Naive thymus-derived CD4-positive, alpha-beta T cell (primary cell): ENCODE measurements at regions not wholly inside any gene's neighbourhood (a gene's known extent, or its start where the extent isn't known, plus 50 kb on each side); places are given as distances from the start of the nearest gene placed in this dataset.

ENCODE experiments used
- ATAC-seq: fragments of 150-1000 bp; cut with Tn5 transposase; 2 replicates; pipeline ENCODE4 v1.10.0; 2021; ENCODE audit warnings: mild to moderate bottlenecking, moderate library complexity
- CTCF ChIA-PET: fragments of 350-600 bp; sonication (Branson Sonifier 250); formaldehyde crosslinking; loops from one replicate; lab custom pipeline; 2021; ENCODE audit warnings: antibody characterized with exemption; lab: Charles Lee
- POLR2A ChIA-PET: fragments of 350-600 bp; sonication (Branson Sonifier 250); formaldehyde crosslinking; loops from one replicate; lab custom pipeline; 2021; ENCODE audit warnings: antibody characterized with exemption, inconsistent platforms; lab: Charles Lee
- DNase-seq, 9 donors: peaks; one replicate each; pipeline versions ENCODE4 v3.0.0 to v3.0.0-alpha.2; 2020 to 2022; ENCODE audit warnings: mixed read lengths in 1 of 9
- H3K27ac ChIP-seq: one replicate; pipeline ENCODE4 v1.7.0; 2013; ENCODE audit warnings: mild to moderate bottlenecking, low read depth, low read length, moderate library complexity
- H3K27me3 ChIP-seq, 2 donors: one replicate each; pipeline ENCODE4 v1.7.0; 2013; ENCODE audit warnings: low read length in 2 of 2, mild to moderate bottlenecking in 2 of 2, moderate library complexity in 2 of 2; ENCODE audit not compliant: control insufficient read depth in 2 of 2, insufficient read depth in 2 of 2
- H3K36me3 ChIP-seq, 3 experiments: 1 replicate in 2 of 3; 2 replicates in 1 of 3; pipeline ENCODE4 v1.7.0; 2013; ENCODE audit warnings: low read length in 3 of 3, mild to moderate bottlenecking in 3 of 3, moderate library complexity in 1 of 3; ENCODE audit not compliant: insufficient read depth in 3 of 3, control insufficient read depth in 2 of 3
- H3K4me1 ChIP-seq, 2 donors: one replicate each; pipeline ENCODE4 v1.7.0; 2013; ENCODE audit warnings: low read length in 2 of 2, mild to moderate bottlenecking in 2 of 2, moderate library complexity in 1 of 2; ENCODE audit not compliant: control insufficient read depth in 2 of 2, insufficient read depth in 2 of 2
- H3K4me3 ChIP-seq: 2 replicates; pipeline ENCODE4 v1.7.0; 2013; ENCODE audit warnings: mild to moderate bottlenecking, low read length
- H3K9me3 ChIP-seq, 3 experiments: 1 replicate in 2 of 3; 2 replicates in 1 of 3; pipeline ENCODE4 v1.7.0; 2013; ENCODE audit warnings: low read length in 3 of 3; ENCODE audit not compliant: control insufficient read depth in 2 of 3
- H3K27ac Mint-ChIP-seq, 9 donors: one replicate each; pipeline ENCODE4 v1.8.0; 2020 to 2022; ENCODE audit warnings: mixed read lengths in 9 of 9, mild to moderate bottlenecking in 8 of 9, moderate library complexity in 5 of 9, inconsistent platforms in 2 of 9
- H3K27me3 Mint-ChIP-seq, 5 donors: one replicate each; pipeline ENCODE4 v1.8.0; 2021 to 2022; ENCODE audit warnings: mixed read lengths in 5 of 5, mild to moderate bottlenecking in 1 of 5
- H3K36me3 Mint-ChIP-seq, 5 donors: one replicate each; pipeline ENCODE4 v1.8.0; 2020 to 2022; ENCODE audit warnings: mixed read lengths in 5 of 5, mild to moderate bottlenecking in 3 of 5, inconsistent platforms in 1 of 5
- H3K4me1 Mint-ChIP-seq, 7 donors: one replicate each; pipeline ENCODE4 v1.8.0; 2020 to 2022; ENCODE audit warnings: mixed read lengths in 7 of 7, mild to moderate bottlenecking in 3 of 7, inconsistent platforms in 1 of 7
- H3K4me3 Mint-ChIP-seq, 10 donors: one replicate each; pipeline ENCODE4 v1.8.0; 2020 to 2022; ENCODE audit warnings: mild to moderate bottlenecking in 10 of 10, mixed read lengths in 10 of 10, moderate library complexity in 6 of 10, inconsistent platforms in 2 of 10
- H3K9me3 Mint-ChIP-seq, 11 donors: one replicate each; pipeline ENCODE4 v1.8.0; 2020 to 2022; ENCODE audit warnings: mixed read lengths in 11 of 11, mild to moderate bottlenecking in 4 of 11, inconsistent platforms in 1 of 11, moderate library complexity in 1 of 11
- intact Hi-C, 2 donors: fragments of 100-400 bp; cut with micrococcal nuclease; formaldehyde crosslinking; loops; one replicate each; pipeline ENCODE4 v1.15.1; 2023

DNA sequence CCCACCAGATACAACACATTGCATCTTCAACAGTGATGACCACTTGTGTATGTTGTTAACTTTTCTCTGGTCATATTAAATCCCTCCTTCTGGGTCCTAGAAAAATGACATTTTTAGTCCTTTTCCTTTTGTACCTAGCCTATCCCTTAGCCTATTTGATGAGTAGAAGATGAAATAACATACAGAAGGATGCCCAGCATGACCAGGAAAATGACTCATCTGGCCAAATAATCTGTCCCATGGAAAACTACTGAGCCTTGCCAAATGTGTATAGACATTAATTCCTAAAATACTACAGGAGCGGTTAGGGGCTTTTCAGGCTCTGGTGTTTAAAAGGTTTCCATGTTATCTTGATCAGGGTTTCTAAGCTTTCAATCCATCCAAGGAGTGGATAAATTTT, 129.0 kb upstream of the KCNIP4 start:
- H3K27ac Mint-ChIP-seq: no peak overlapping the region
- Histone ChIP-seq H3K36me3 (no peaks in the 10 kb centered on the region), H3K27me3 (no peaks in the 10 kb centered on the region), H3K9me3 (no peaks in the 10 kb centered on the region), H3K27ac (no peak overlapping the region), H3K4me1 (no peaks in the 10 kb centered on the region), H3K4me3 (no peak overlapping the region)
- peaks cover 2 to 49% (median 16%) of the 10 kb centered on the region in 11 donors for H3K9me3 Mint-ChIP-seq
- intact Hi-C loops: no loop called here
- ATAC-seq (no peak), DNase-seq (no peak)
- CTCF ChIA-PET: no interaction called here
- H3K36me3 Mint-ChIP-seq: peaks cover 0 to 4% (median 0%) of the 10 kb centered on the region in 5 donors
- no peak overlapping the region for H3K4me3 Mint-ChIP-seq
- peaks cover 0 to 3% (median 0%) of the 10 kb centered on the region in 5 donors for H3K27me3 Mint-ChIP-seq
- POLR2A ChIA-PET: no interaction called here
- H3K4me1 Mint-ChIP-seq: no peaks in the 10 kb centered on the region

GRCh38 chr4:22072726-22073125, 124.2 kb upstream of the KCNIP4 start:
- Histone ChIP-seq H3K9me3 (no peaks in the 10 kb centered on the region), H3K36me3 (no peaks in the 10 kb centered on the region), H3K4me1 (no peaks in the 10 kb centered on the region), H3K27me3 (no peaks in the 10 kb centered on the region), H3K27ac (no peak overlapping the region), H3K4me3 (no peak overlapping the region)
- POLR2A ChIA-PET: no interaction called here
- H3K27me3 Mint-ChIP-seq: peaks cover 0 to 3% (median 0%) of the 10 kb centered on the region in 5 donors
- CTCF ChIA-PET: no interaction called here
- no peak overlapping the region for H3K4me3 Mint-ChIP-seq
- H3K36me3 Mint-ChIP-seq: peaks cover 0 to 4% (median 0%) of the 10 kb centered on the region in 5 donors
- ATAC-seq: no peak
- intact Hi-C loops: no loop called here
- H3K4me1 Mint-ChIP-seq: no peaks in the 10 kb centered on the region
- peaks cover 2 to 30% (median 15%) of the 10 kb centered on the region in 11 donors for H3K9me3 Mint-ChIP-seq
- H3K27ac Mint-ChIP-seq: no peak overlapping the region
- DNase-seq: no peak

DNA sequence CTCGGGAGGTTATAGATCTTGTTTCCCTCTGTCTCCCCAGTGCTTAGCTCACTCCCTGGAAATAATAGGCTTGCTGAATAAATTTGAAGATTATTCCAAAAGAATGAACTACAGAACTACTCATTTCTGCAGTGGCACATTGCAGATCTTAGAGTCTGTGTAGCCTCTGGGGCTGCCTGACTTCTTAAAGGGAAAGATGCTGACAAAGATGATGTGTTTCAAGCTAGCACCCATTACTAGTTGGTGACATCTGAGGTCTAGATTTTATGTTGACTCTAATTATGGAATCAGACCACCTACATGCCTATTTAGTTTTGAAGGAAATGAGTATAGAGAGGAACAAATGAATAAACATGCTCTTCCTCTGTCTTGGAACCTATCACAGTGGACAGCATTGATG, 123.7 kb upstream of the KCNIP4 start:
- H3K4me1 Mint-ChIP-seq: no peaks in the 10 kb centered on the region
- H3K9me3 ChIP-seq: no peaks in the 10 kb centered on the region
- H3K36me3 Mint-ChIP-seq: peaks cover 0 to 4% (median 0%) of the 10 kb centered on the region in 5 donors
- ChIA-PET POLR2A (no interaction called here), CTCF (no interaction called here)
- ATAC-seq (no peak), DNase-seq (no peak)
- H3K27ac ChIP-seq: no peak overlapping the region
- H3K9me3 Mint-ChIP-seq: peaks cover 2 to 30% (median 11%) of the 10 kb centered on the region in 11 donors
- H3K36me3 ChIP-seq: no peaks in the 10 kb centered on the region
- H3K4me3 ChIP-seq: no peak overlapping the region
- no peaks in the 10 kb centered on the region for H3K4me1 ChIP-seq
- no peaks in the 10 kb centered on the region for H3K27me3 ChIP-seq
- H3K4me3 Mint-ChIP-seq: no peak overlapping the region
- intact Hi-C loops: no loop called here
- peaks cover 0 to 1% (median 0%) of the 10 kb centered on the region in 5 donors for H3K27me3 Mint-ChIP-seq
- no peak overlapping the region for H3K27ac Mint-ChIP-seq

DNA sequence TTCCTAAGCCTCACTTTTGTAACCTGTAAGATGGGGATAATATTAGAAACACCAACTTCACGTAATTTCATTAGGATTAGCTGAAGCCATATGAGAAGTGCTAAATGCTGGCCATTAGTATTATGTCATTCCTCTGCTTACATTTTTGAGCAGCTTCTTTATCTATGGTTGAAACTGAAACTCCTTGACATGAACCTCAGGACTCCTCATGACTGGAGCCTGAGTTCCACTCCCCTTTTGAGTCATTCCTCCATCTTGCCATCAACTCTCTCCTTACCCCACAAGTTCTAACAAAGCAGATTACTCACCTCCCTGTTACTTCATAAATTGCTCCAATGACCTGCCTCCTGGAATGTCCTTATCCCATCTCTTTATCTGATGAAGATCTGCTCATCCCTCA, 123.2 kb upstream of the KCNIP4 start:
- DNase-seq (no peak), ATAC-seq (no peak)
- H3K4me3 ChIP-seq: no peak overlapping the region
- H3K9me3 ChIP-seq: no peaks in the 10 kb centered on the region
- ChIA-PET CTCF (no interaction called here), POLR2A (no interaction called here)
- Mint-ChIP-seq H3K9me3 (peaks cover 2 to 28% (median 10%) of the 10 kb centered on the region in 11 donors), H3K27me3 (no peaks in the 10 kb centered on the region), H3K4me3 (no peak overlapping the region), H3K27ac (no peak overlapping the region), H3K4me1 (no peaks in the 10 kb centered on the region), H3K36me3 (peaks cover 0 to 4% (median 0%) of the 10 kb centered on the region in 5 donors)
- no peaks in the 10 kb centered on the region for H3K4me1 ChIP-seq
- no peaks in the 10 kb centered on the region for H3K27me3 ChIP-seq
- intact Hi-C loops: no loop called here
- no peaks in the 10 kb centered on the region for H3K36me3 ChIP-seq
- no peak overlapping the region for H3K27ac ChIP-seq

GRCh38 chr4:22070256-22070655, 121.7 kb upstream of the KCNIP4 start:
- ATAC-seq: no peak
- Mint-ChIP-seq H3K4me3 (no peak overlapping the region), H3K4me1 (no peaks in the 10 kb centered on the region), H3K9me3 (peaks cover 0 to 20% (median 8%) of the 10 kb centered on the region in 11 donors), H3K27me3 (no peaks in the 10 kb centered on the region), H3K27ac (no peak overlapping the region), H3K36me3 (no peaks in the 10 kb centered on the region)
- DNase-seq: no peak
- Histone ChIP-seq H3K27me3 (no peaks in the 10 kb centered on the region), H3K4me1 (no peaks in the 10 kb centered on the region), H3K9me3 (no peaks in the 10 kb centered on the region), H3K36me3 (no peaks in the 10 kb centered on the region), H3K4me3 (no peak overlapping the region), H3K27ac (no peak overlapping the region)
- intact Hi-C loops: no loop called here
- CTCF ChIA-PET: no interaction called here
- POLR2A ChIA-PET: no interaction called here

DNA sequence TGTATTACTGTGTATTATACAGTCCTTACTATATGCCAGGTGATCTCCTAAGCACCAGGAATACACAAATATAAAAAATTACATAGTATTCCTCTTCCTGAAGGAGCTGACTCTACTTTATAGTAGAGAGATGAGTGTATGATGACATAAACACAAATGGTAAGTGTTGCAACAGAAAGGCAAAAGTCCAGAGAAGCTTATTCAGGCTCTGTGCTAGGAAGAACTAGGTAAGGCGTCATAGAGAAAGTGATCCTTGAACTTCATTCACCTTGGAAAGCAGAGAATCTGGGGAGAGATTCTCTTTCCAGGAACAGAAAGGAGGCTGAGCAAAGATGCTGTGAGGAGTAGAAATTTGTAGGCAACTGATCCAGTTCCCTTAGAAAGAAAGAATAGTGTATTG, 115.0 kb upstream of the KCNIP4 start:
- no peaks in the 10 kb centered on the region for H3K4me1 Mint-ChIP-seq
- intact Hi-C loops: no loop called here

GRCh38 chr4:22062676-22063075, 114.1 kb upstream of the KCNIP4 start:
- DNase-seq: no peak
- ChIA-PET CTCF (no interaction called here), POLR2A (no interaction called here)
- Mint-ChIP-seq H3K4me1 (no peaks in the 10 kb centered on the region), H3K27ac (no peak overlapping the region), H3K36me3 (no peaks in the 10 kb centered on the region), H3K27me3 (no peaks in the 10 kb centered on the region), H3K4me3 (no peak overlapping the region), H3K9me3 (peaks cover 0 to 8% (median 0%) of the 10 kb centered on the region in 11 donors)
- intact Hi-C loops: no loop called here
- Histone ChIP-seq H3K4me1 (no peaks in the 10 kb centered on the region), H3K9me3 (no peaks in the 10 kb centered on the region), H3K36me3 (no peaks in the 10 kb centered on the region), H3K27ac (no peak overlapping the region), H3K27me3 (no peaks in the 10 kb centered on the region), H3K4me3 (no peak overlapping the region)
- ATAC-seq: no peak

More for the DNA sequence above, 115.0 kb upstream of the KCNIP4 start:
- ChIA-PET CTCF (no interaction called here), POLR2A (no interaction called here)
- no peak overlapping the region for H3K4me3 ChIP-seq
- no peaks in the 10 kb centered on the region for H3K4me1 ChIP-seq
- no peak for DNase-seq
- no peak for ATAC-seq
- Mint-ChIP-seq H3K4me3 (no peak overlapping the region), H3K9me3 (peaks cover 0 to 5% (median 0%) of the 10 kb centered on the region in 11 donors), H3K27ac (no peak overlapping the region), H3K36me3 (no peaks in the 10 kb centered on the region), H3K27me3 (no peaks in the 10 kb centered on the region)
- H3K36me3 ChIP-seq: no peaks in the 10 kb centered on the region
- no peaks in the 10 kb centered on the region for H3K27me3 ChIP-seq
- no peaks in the 10 kb centered on the region for H3K9me3 ChIP-seq
- H3K27ac ChIP-seq: no peak overlapping the region
